GF-D8 (cell line): ENCODE measurements at regions not wholly inside any gene's neighbourhood (a gene's known extent, or its start where the extent isn't known, plus 50 kb on each side); places are given as distances from the start of the nearest gene placed in this dataset.
"Not testable (repeated sequence)": the region's sequence is repeated elsewhere in the genome, so short reads cannot be mapped to it uniquely, and the experiment has no call there.

Experiments used
- DNase-seq: peaks from one replicate; lab custom pipeline; 2025; lab: John Stamatoyannopoulos, UW

- DNase-seq: no peak
These were observed 942.1 kb upstream of the SPRY2 start for GRCh38 chr13:81283062-81283461.

- DNase-seq: no peak
These were observed 934.8 kb upstream of the SPRY2 start for GRCh38 chr13:81275666-81276258.

- DNase-seq: no peak
These were observed 906.8 kb upstream of the SPRY2 start for GRCh38 chr13:81247711-81248110.

- DNase-seq: no peak
These were observed 905.6 kb upstream of the SPRY2 start for GRCh38 chr13:81246556-81246955.

GRCh38 chr13:81244011-81244410 lies 903.1 kb upstream of the SPRY2 start:
- no peak for DNase-seq

- no peak for DNase-seq
These were observed 889.5 kb upstream of the SPRY2 start for GRCh38 chr13:81230386-81230785.

GRCh38 chr13:81226830-81227229 lies 885.9 kb upstream of the SPRY2 start:
- DNase-seq: not testable (repeated sequence)

GRCh38 chr13:81224209-81224833 lies 883.4 kb upstream of the SPRY2 start:
- no peak for DNase-seq

GRCh38 chr13:81223778-81224177 lies 882.9 kb upstream of the SPRY2 start:
- no peak for DNase-seq

GRCh38 chr13:81211713-81212112 lies 870.8 kb upstream of the SPRY2 start:
- DNase-seq: no peak

GRCh38 chr13:81207636-81208035 lies 866.7 kb upstream of the SPRY2 start:
- no peak for DNase-seq

- DNase-seq: no peak
These were observed 866.3 kb upstream of the SPRY2 start for GRCh38 chr13:81207231-81207630.

GRCh38 chr13:81203783-81204182 lies 862.9 kb upstream of the SPRY2 start:
- no peak for DNase-seq

- no peak for DNase-seq
These were observed 859.0 kb upstream of the SPRY2 start for GRCh38 chr13:81199956-81200355.

GRCh38 chr13:81197966-81198365 lies 857.0 kb upstream of the SPRY2 start:
- DNase-seq: no peak

GRCh38 chr13:81197483-81197882 lies 856.6 kb upstream of the SPRY2 start:
- DNase-seq: no peak

GRCh38 chr13:81194362-81194761 lies 853.4 kb upstream of the SPRY2 start:
- no peak for DNase-seq

- no peak for DNase-seq
These were observed 843.8 kb upstream of the SPRY2 start for GRCh38 chr13:81184556-81185265.

GRCh38 chr13:81172603-81173002 lies 831.7 kb upstream of the SPRY2 start:
- no peak for DNase-seq

GRCh38 chr13:81171065-81171647 lies 830.2 kb upstream of the SPRY2 start:
- DNase-seq: no peak

GRCh38 chr13:81163823-81164222 lies 822.9 kb upstream of the SPRY2 start:
- DNase-seq: not testable (repeated sequence)

- DNase-seq: no peak
These were observed 812.6 kb upstream of the SPRY2 start for GRCh38 chr13:81153478-81153877.

GRCh38 chr13:81148822-81149221 lies 807.9 kb upstream of the SPRY2 start:
- DNase-seq: no peak
